Fibroblast of the conjunctiva (primary cell): ENCODE measurements at regions not wholly inside any gene's neighbourhood (a gene's known extent, or its start where the extent isn't known, plus 50 kb on each side); places are given as distances from the start of the nearest gene placed in this dataset.
"Not testable (repeated sequence)": the region's sequence is repeated elsewhere in the genome, so short reads cannot be mapped to it uniquely, and the experiment has no call there.

Experiments
- DNase-seq: peaks from one replicate; pipeline ENCODE4 v3.0.0-alpha.2; 2010; ENCODE audit warnings: low read depth

DNA sequence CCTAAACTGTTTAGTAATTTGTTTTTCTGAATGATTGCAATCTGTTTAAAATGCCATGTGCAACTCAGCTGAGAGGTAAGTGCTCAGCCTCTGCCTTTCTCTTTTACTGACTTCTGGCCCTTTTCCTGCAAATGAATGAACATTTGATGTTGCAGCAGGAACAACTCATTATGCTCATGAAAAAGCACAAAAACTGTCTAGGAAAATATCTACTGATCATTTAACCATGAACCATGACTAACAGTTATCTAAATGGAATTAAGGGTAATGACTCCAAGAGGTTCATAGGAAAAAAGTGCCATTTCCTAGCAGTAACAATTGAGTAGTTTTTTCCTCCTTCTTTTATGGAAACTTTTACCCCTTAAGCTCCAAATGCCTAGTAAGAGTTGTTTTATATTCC, 70.6 kb upstream of the ANKH start:
- DNase-seq, result no peak

DNA sequence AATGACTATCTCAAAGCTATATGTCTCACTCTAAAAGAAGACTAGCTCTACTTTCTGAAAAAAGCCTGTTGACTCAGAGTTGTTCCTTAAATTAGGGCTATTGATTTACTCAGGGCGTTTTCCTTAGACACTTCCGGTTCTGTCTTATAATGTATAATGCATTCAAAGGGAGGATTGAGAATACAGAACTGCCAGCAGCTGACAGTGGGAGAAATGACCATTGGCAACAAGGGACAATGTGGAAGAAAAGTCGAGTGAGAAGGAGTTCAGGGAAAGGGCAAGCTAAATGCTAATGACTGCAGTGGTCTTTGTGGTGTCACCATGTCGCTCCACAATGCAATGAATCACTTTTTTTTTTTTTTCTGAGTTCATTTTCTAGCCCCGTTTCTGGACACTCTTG, 65.7 kb upstream of the ANKH start:
- no peak for DNase-seq

DNA sequence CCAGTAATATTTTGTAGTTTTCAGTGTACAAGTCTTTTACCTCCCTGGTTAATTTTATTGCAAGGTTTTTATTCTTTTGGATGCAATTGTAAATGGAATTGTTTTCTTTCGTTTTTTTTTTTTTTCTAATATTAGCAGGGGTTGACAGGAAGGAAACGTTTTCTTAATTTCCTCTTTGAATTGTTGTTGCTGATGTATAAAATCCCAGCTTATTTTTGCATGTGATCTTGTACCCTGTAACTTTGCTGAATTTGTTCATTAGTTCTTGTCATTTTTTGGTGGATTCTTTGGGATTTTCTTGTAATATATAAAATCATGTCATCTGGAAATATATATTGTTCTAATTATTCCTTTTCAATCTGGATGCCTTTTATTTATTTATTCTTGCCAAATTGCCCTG, 65.0 kb upstream of the ANKH start:
- DNase-seq, result no peak

DNA sequence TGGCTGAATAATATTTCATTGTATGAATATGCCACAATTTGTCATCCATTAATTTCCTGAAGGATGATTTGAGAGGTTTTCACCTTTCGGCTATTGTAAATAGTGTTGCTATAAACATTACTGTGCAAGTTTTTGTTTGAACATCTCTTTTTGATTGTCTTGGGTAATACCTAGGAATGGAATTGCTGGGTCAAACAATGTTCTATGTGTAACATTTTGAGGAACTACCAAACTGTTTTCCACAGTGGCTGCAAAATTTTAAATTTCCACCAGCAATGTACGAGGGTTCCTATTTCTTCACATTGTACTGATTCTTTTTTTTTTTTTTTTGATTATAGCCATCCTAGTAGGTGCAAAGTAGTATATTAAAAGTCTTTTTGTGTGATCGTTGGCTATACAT, 63.8 kb upstream of the ANKH start:
- DNase-seq, result no peak

DNA sequence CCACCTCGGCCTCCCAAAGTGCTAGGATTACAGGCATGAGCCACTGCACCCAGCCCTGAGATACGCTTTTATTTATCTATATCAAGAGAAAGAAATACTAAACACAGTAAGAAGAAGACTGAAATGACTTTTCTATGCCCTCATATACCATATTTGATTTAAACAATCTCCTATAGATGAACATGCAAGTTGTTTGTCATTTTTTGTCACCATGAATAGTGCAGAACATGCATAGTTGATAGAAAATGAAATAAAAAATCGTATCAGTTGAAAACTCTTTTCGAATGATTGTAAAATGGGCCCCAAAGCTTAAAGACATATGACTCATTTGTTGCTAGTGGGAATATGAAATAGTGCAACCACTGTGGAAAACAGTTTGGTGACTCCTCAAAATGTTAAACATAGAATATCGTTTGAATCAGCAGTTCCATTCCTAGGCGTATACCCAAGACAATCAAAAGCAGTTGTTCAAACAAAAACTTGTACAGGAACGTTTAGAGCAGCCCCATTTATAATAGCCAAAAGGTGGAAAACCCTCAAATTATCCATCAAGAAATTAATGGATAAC, 61.4 kb upstream of the ANKH start:
- no peak for DNase-seq

DNA sequence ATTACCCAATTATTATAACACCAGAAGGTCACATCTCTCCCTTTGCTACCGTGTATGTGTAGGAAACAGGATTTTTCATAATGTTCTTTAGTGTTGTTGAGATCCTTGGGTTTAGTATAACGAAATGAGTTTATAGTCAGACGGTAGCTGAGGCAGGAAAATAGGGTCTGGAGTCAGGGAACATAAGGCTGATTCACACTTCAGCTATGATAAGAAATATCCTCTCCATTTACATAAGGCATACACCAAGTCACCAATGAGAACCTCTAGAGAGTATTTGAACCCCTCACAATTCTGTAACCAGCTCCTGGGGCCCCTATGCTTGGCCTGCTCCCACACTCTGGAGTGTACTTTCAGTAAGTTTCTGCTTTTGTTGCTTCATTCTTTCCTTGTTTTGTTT, 58.9 kb upstream of the ANKH start:
- no peak for DNase-seq

DNA sequence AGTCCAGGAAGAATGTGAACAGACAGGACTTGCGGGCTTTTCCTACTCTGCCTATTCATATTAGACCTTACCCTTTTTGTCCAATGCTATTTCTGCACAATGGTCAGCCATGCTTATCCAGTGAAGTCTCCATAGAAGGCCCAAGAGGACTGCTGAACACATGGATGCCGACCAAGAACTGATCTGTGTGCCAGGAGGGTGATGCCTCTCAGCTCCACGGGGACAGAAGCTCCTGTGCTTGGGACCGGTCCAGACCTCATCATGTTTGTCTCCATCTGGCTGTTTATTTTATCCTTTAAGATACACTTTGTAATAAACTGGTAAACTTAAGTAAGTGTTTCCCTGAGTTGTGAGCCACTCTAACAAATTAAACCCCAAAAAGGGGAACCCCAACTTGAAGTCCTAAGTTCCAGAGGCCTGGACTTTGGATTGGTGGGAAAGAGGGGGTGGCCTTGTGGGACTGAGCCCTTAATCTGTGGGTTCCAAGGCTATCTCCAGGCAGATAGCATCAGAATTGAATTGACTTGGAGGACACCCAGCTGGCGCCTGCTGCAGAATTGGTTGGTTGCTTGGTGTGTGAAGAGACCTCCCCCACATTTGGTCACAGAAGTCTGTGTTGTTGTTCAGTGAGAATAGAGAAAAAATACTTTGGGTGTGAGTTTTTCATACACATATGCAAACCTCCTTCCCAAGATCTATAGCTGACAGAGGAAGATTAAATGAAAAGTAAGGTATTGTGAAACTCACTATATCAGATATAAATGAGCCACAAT, 57.9 kb upstream of the ANKH start:
- no peak for DNase-seq

DNA sequence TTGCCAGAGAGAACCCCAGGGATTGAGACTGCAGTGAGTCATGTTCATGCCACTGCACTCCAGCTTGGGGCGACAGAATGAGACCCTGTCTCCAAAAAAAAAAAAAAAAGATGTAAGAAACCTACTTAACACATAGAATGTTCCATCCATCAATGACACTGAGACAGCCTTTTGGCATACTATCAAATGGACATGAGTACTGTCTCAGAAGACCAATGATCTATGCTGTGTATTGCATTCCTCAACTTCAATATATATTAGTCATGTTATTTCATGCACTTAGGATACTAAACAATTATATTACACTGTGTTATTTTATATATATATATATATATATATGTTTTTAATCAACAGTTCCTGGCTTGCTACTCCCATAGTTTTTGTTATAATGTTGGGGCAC, 57.1 kb upstream of the ANKH start:
- DNase-seq, result no peak

DNA sequence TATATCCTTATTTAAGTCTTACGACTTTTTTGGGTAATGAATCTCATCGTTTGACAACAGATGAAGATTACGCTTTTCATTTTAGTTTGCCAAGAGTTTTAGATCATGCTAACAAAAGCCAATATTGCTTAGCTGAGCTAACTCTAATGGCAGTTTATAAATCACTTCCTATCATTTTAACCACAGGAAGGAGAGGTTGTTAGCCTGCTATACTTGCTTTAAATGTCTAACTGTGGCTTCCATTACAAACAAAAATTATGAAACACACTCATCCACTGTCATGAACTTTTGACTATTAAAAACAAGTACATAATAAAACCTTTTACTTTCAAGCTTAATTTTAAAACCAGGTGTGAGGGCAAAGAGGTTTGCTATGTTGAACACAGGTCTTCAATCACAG, 53.7 kb upstream of the ANKH start:
- no peak for DNase-seq

DNA sequence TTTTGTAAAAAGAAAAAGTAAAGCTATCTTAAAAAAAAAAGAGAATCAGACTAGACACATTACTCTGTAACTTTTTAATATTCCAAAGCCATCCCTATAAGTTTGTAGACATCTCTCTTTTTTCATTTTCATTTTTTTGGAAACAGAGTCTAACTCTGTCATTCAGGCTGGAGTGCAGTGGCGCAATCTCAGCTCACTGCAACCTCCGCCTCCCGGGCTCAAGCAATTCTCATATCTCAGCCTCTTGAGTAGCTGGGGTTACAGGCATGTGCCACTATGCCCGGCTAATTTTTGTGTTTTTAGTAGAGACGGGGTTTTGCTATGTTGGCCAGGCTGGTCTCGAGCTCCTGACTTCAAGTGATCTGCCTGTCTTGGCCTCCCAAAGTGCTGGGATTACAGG, 51.4 kb upstream of the ANKH start:
- not testable (repeated sequence) for DNase-seq

DNA sequence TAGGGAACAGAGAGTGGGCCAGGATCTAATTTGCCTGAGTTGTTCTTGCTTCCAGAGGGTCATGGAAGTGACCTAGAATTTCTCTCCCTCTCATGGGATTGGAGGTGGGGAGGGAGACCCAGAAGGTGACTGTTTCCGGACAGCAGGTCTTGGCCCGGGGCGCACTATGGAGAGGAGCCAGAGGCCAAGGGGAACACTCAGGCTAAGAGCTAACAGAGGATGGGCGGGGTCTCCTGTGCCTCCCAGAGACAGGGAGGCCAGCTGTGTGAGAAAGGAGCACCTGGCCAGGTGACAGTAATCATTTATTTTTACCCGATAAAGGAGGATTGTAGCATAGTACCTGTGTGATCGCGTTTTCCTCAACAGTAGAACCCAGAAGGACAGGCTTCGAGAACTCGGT, 50.9 kb upstream of the ANKH start:
- DNase-seq, result no peak
